Gastroesophageal sphincter (tissue), 4 donors: ENCODE measurements at regions not wholly inside any gene's neighbourhood (a gene's known extent, or its start where the extent isn't known, plus 50 kb on each side); places are given as distances from the start of the nearest gene placed in this dataset.

ENCODE experiments used
- ATAC-seq: fragments of 150-250 bp; one replicate; pipeline ENCODE4 v1.9.1; 2016; ENCODE audit warnings: mild to moderate bottlenecking, moderate library complexity
- H3K27ac ChIP-seq, 4 donors: fragments of 200-600 bp; sonication (generic) in 3 of 4; 1 replicate in 3 of 4; 2 replicates in 1 of 4; pipeline ENCODE4 v1.5.1; 2016 to 2019
- H3K27me3 ChIP-seq: fragments of 200-600 bp; sonication (generic); one replicate; pipeline ENCODE4 v1.5.1; 2019
- H3K36me3 ChIP-seq, 2 donors: fragments of 200-600 bp; sonication (generic); one replicate each; pipeline ENCODE4 v1.5.1; 2019; ENCODE audit warnings: control low read depth in 1 of 2
- H3K4me1 ChIP-seq, 3 donors: fragments of 200-600 bp; sonication (generic); 1 replicate in 2 of 3; 2 replicates in 1 of 3; pipeline ENCODE4 v1.5.1; 2016 to 2019; ENCODE audit warnings: control low read depth in 2 of 3
- H3K4me3 ChIP-seq, 2 donors: fragments of 200-600 bp; sonication (generic); one replicate each; pipeline ENCODE4 v1.5.1; 2019; ENCODE audit warnings: mild to moderate bottlenecking in 1 of 2, moderate library complexity in 1 of 2
- H3K9me3 ChIP-seq, 3 donors: fragments of 200-600 bp; sonication (generic); one replicate each; pipeline ENCODE4 v1.5.1; 2017 to 2019; ENCODE audit warnings: control low read depth in 2 of 3
- CTCF ChIP-seq, 4 experiments: fragments of 200-600 bp in 2 of 4; fragments of 450-650 bp in 2 of 4; sonication (generic) in 1 of 4; IDR thresholded peaks; one replicate each; pipeline ENCODE4 v1.5.1; 2017 to 2019; ENCODE audit warnings: antibody characterized with exemption in 4 of 4, mild to moderate bottlenecking in 2 of 4, moderate library complexity in 2 of 4
- EP300 ChIP-seq: sonication (generic); formaldehyde crosslinking; IDR thresholded peaks from one replicate; pipeline ENCODE4 v1.6.1; 2017; ENCODE audit warnings: antibody characterized with exemption, mild to moderate bottlenecking
- POLR2A ChIP-seq, 2 donors: fragments of 450-650 bp; IDR thresholded peaks; one replicate each; pipeline ENCODE4 v1.6.1; 2017; ENCODE audit warnings: antibody characterized with exemption in 2 of 2, mild to moderate bottlenecking in 2 of 2, moderate library complexity in 1 of 2
- POLR2AphosphoS5 ChIP-seq: sonication (generic); formaldehyde crosslinking; IDR thresholded peaks from one replicate; pipeline ENCODE4 v1.6.1; 2017; ENCODE audit warnings: antibody characterized with exemption
- WGBS, 2 donors: methylation state at CpG; one replicate each; pipeline ENCODE4 v1.1.5; 2018; ENCODE audit warnings: low coverage in 1 of 2; 5-methylcytosine and 5-hydroxymethylcytosine counted together

GRCh38 chr12:70110085-70110484, 133.1 kb upstream of the CNOT2 start:
- no peaks in the 10 kb centered on the region for H3K4me1 ChIP-seq
- H3K9me3 ChIP-seq, result peaks cover 0 to 42% (median 0%) of the 10 kb centered on the region in 3 donors
- no peak for ATAC-seq
- no peak overlapping the region for H3K4me3 ChIP-seq
- WGBS, 2 donors, result 39 to 43% methylated on average over 1 of the region's 1 CpG
- H3K27ac ChIP-seq, result no peak overlapping the region
- no peak for TF ChIP-seq EP300
- TF ChIP-seq CTCF (IDR thresholded peaks at IDR 0.05), result no peak
- no peak for TF ChIP-seq POLR2A (IDR thresholded peaks at IDR 0.05)
- TF ChIP-seq POLR2AphosphoS5, result no peak
- no peaks in the 10 kb centered on the region for H3K36me3 ChIP-seq
- H3K27me3 ChIP-seq, result no peaks in the 10 kb centered on the region

- Histone ChIP-seq H3K4me1 (no peaks in the 10 kb centered on the region), H3K4me3 (no peak overlapping the region), H3K9me3 (peaks cover 0 to 12% (median 0%) of the 10 kb centered on the region in 3 donors), H3K27me3 (no peaks in the 10 kb centered on the region), H3K27ac (no peak overlapping the region), H3K36me3 (no peaks in the 10 kb centered on the region)
- ATAC-seq, result no peak
- TF ChIP-seq CTCF (IDR thresholded peaks at IDR 0.05) (no peak), POLR2A (IDR thresholded peaks at IDR 0.05) (no peak), POLR2AphosphoS5 (no peak), EP300 (no peak)
These were observed 125.6 kb upstream of the CNOT2 start for GRCh38 chr12:70117670-70118069.

- TF ChIP-seq EP300 (no peak), POLR2AphosphoS5 (no peak), POLR2A (IDR thresholded peaks at IDR 0.05) (no peak), CTCF (IDR thresholded peaks at IDR 0.05) (no peak)
- H3K4me3 ChIP-seq, result no peak overlapping the region
- no peaks in the 10 kb centered on the region for H3K4me1 ChIP-seq
- H3K36me3 ChIP-seq, result no peaks in the 10 kb centered on the region
- ATAC-seq, result no peak
- H3K27me3 ChIP-seq, result no peaks in the 10 kb centered on the region
- H3K9me3 ChIP-seq, result no peaks in the 10 kb centered on the region
- H3K27ac ChIP-seq, result no peak overlapping the region
These were observed 122.3 kb upstream of the CNOT2 start for GRCh38 chr12:70120970-70121369.

- Histone ChIP-seq H3K4me1 (no peaks in the 10 kb centered on the region), H3K9me3 (no peaks in the 10 kb centered on the region), H3K27ac (no peak overlapping the region), H3K27me3 (no peaks in the 10 kb centered on the region), H3K4me3 (no peak overlapping the region), H3K36me3 (no peaks in the 10 kb centered on the region)
- no peak for TF ChIP-seq EP300
- TF ChIP-seq POLR2AphosphoS5, result no peak
- TF ChIP-seq CTCF (IDR thresholded peaks at IDR 0.05), result no peak
- no peak for TF ChIP-seq POLR2A (IDR thresholded peaks at IDR 0.05)
- ATAC-seq, result no peak
- 81 to 88% methylated on average over 1 of the region's 1 CpG for WGBS, 2 donors
These were observed 121.7 kb upstream of the CNOT2 start for GRCh38 chr12:70121562-70121961.

GRCh38 chr12:70122804-70123203, 120.4 kb upstream of the CNOT2 start:
- Histone ChIP-seq H3K4me1 (no peaks in the 10 kb centered on the region), H3K36me3 (no peaks in the 10 kb centered on the region), H3K9me3 (no peaks in the 10 kb centered on the region), H3K27ac (no peak overlapping the region), H3K27me3 (no peaks in the 10 kb centered on the region), H3K4me3 (no peak overlapping the region)
- TF ChIP-seq CTCF (IDR thresholded peaks at IDR 0.05) (no peak), EP300 (no peak), POLR2AphosphoS5 (no peak), POLR2A (IDR thresholded peaks at IDR 0.05) (no peak)
- 52 to 64% methylated on average over 2 to 3 of the region's 5 CpGs for WGBS, 2 donors
- no peak for ATAC-seq
